Activated B cell treated with CpG ODN at 0.5 μM for 24 hours (primary cell): ENCODE measurements at regions not wholly inside any gene's neighbourhood (a gene's known extent, or its start where the extent isn't known, plus 50 kb on each side); places are given as distances from the start of the nearest gene placed in this dataset.

ENCODE experiments used
- ATAC-seq: fragments of 200-7000 bp; cut with Tn5 transposase; one replicate; pipeline ENCODE4 v1.10.0; 2021; ENCODE audit warnings: low read depth, mild to moderate bottlenecking, moderate library complexity
- CTCF ChIA-PET: fragments of 350-600 bp; sonication (Branson Sonifier 250); formaldehyde crosslinking; loops from one replicate; lab custom pipeline; 2021; ENCODE audit warnings: antibody characterized with exemption; lab: Charles Lee
- POLR2A ChIA-PET: fragments of 350-600 bp; sonication (Branson Sonifier 250); formaldehyde crosslinking; loops from one replicate; lab custom pipeline; 2021; ENCODE audit warnings: antibody characterized with exemption; lab: Charles Lee
- DNase-seq: peaks from one replicate; pipeline ENCODE4 v3.0.0; 2022
- H3K27ac Mint-ChIP-seq: one replicate; pipeline ENCODE4 v1.8.0; 2020; ENCODE audit warnings: mixed read lengths
- H3K27me3 Mint-ChIP-seq: one replicate; pipeline ENCODE4 v1.8.0; 2021; ENCODE audit warnings: mixed read lengths
- H3K36me3 Mint-ChIP-seq: one replicate; pipeline ENCODE4 v1.8.0; 2021; ENCODE audit warnings: low read depth, mixed read lengths
- H3K4me1 Mint-ChIP-seq: one replicate; pipeline ENCODE4 v1.8.0; 2021; ENCODE audit warnings: mixed read lengths
- H3K4me3 Mint-ChIP-seq: one replicate; pipeline ENCODE4 v1.8.0; 2020; ENCODE audit warnings: mild to moderate bottlenecking, mixed read lengths
- H3K9me3 Mint-ChIP-seq: one replicate; pipeline ENCODE4 v1.8.0; 2020; ENCODE audit warnings: mixed read lengths
- intact Hi-C: fragments of 100-400 bp; cut with micrococcal nuclease; formaldehyde crosslinking; loops from one replicate; pipeline ENCODE4 v1.15.1; 2024
- TF ChIP-seq, protein P1 (sequence below): fragments of 200-600 bp; IDR thresholded peaks from one replicate; pipeline ENCODE4 v1.8.0; 2022; ENCODE audit warnings: antibody characterized with exemption, mild to moderate bottlenecking

DNA sequence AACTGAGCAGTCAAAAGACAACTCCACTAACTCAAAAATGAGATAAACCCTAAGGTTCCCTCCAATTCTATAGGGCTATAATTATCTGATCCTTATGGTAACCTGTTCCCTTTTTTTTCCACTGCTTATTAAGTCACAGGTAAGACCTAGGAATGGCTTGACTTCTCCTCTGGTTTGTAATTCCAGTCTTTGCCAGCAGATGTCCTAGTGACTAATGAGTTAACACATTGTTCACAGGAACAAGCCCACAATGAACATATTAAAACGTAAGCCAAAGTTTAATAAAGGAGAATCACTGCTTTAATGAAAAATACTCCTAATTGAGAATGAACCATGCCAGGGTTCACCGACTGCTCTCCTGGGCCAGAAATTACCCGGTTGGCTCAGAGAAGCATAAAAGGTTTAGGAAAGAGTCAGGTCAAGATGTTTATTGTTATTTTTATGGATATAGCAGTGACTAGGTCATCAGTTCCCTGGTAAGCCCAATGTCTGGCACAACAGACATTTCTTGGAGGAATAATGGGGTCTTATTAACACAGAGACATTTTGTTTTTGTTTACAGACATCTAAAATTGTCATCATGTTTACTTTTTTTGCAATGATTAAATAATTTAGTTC, 120.1 kb downstream of the ELAPOR2 start:
- ATAC-seq (peak; percentile 66), DNase-seq (no peak)
- H3K36me3 Mint-ChIP-seq = no peaks in the 10 kb centered on the region
- POLR2A ChIA-PET = no interaction called here
- CTCF ChIA-PET = no interaction called here
- no peaks in the 10 kb centered on the region for H3K27me3 Mint-ChIP-seq
- TF ChIP-seq, protein P1, sequence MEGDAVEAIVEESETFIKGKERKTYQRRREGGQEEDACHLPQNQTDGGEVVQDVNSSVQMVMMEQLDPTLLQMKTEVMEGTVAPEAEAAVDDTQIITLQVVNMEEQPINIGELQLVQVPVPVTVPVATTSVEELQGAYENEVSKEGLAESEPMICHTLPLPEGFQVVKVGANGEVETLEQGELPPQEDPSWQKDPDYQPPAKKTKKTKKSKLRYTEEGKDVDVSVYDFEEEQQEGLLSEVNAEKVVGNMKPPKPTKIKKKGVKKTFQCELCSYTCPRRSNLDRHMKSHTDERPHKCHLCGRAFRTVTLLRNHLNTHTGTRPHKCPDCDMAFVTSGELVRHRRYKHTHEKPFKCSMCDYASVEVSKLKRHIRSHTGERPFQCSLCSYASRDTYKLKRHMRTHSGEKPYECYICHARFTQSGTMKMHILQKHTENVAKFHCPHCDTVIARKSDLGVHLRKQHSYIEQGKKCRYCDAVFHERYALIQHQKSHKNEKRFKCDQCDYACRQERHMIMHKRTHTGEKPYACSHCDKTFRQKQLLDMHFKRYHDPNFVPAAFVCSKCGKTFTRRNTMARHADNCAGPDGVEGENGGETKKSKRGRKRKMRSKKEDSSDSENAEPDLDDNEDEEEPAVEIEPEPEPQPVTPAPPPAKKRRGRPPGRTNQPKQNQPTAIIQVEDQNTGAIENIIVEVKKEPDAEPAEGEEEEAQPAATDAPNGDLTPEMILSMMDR = peak; percentile 35
- H3K9me3 Mint-ChIP-seq = no peaks in the 10 kb centered on the region
- no peak overlapping the region for H3K4me3 Mint-ChIP-seq
- intact Hi-C loops = loop anchor here (1.0 to 10.0 kb wide), 6 partner anchors 120 to 935 kb away; partner anchors contain the start of genes DBF4, ELAPOR2 and SLC25A40
- no peak overlapping the region for H3K27ac Mint-ChIP-seq
- no peaks in the 10 kb centered on the region for H3K4me1 Mint-ChIP-seq

DNA sequence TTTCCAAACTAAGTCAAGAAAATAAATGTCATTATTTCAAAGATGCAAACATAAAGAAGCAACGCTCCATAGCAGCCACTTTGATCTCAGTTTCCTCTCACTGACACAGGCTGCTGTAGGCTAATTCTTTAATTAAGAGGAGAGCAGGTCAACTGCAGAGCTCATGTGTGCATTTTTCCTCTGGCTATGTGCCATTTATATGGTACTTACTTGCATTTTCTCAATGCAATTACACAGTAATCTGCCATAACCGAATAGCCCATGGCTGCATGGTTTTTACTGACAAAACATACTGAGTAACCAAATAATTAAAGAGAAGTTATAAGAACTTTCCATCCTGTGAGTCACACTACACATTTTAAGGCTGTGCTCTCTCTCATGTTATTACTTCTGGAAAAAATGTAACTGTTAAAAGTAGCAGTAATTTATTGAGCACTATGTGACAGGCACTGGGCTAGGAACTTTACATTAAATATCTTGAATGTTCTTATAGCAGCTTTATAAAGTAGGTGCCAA, 122.0 kb downstream of the ELAPOR2 start:
- Mint-ChIP-seq H3K27ac (no peak overlapping the region), H3K27me3 (no peaks in the 10 kb centered on the region), H3K4me3 (no peak overlapping the region), H3K4me1 (no peaks in the 10 kb centered on the region), H3K9me3 (no peaks in the 10 kb centered on the region), H3K36me3 (no peaks in the 10 kb centered on the region)
- ChIA-PET POLR2A (no interaction called here), CTCF (interaction anchor here (1.6 kb wide), 1 partner anchor 211 kb away, joined by 6 read pairs; no protein-coding TSS in a partner anchor)
- intact Hi-C loops = loop anchor here (10.0 kb wide), 1 partner anchor 937 kb away; the partner anchor contains the start of genes DBF4 and SLC25A40
- TF ChIP-seq, protein P1 = no peak
- DNase-seq = no peak
- ATAC-seq = no peak

DNA sequence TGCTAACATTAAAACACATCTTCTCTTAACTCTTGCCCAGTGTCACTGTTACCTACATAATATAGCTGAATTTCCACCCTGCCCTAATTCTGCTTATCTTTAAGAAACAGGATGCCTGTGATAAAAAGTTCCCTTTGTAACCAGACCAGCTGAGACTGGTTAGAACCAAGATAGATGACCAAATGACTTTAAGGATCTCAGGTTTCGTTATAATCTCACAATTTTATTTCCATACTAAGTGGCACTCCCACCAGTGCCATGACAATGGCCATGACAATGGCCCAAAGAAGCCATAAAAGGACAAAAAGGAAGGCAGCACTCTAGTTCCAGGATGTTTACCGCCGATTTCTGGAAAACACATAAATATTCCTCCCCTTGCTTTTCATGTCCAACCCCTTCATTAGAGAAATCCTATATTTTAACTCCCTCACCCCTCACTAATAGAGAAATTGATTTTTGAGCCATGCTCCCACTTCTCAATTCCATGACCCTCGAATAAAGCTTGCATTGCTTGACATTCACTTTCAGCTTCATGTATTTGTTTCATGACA, 126.1 kb downstream of the ELAPOR2 start:
- ChIA-PET CTCF (interaction anchor here (1.4 kb wide), 1 partner anchor 303 kb away, joined by 6 read pairs; no protein-coding TSS in a partner anchor), POLR2A (no interaction called here)
- Mint-ChIP-seq H3K27ac (no peak overlapping the region), H3K27me3 (no peaks in the 10 kb centered on the region), H3K4me3 (no peak overlapping the region), H3K4me1 (peaks cover 7% of the 10 kb centered on the region), H3K36me3 (no peaks in the 10 kb centered on the region), H3K9me3 (no peaks in the 10 kb centered on the region)
- DNase-seq (no peak), ATAC-seq (no peak)
- intact Hi-C loops = loop anchor here (10.0 kb wide), 1 partner anchor 941 kb away; the partner anchor contains the start of genes DBF4 and SLC25A40
- TF ChIP-seq, protein P1 = no peak

DNA sequence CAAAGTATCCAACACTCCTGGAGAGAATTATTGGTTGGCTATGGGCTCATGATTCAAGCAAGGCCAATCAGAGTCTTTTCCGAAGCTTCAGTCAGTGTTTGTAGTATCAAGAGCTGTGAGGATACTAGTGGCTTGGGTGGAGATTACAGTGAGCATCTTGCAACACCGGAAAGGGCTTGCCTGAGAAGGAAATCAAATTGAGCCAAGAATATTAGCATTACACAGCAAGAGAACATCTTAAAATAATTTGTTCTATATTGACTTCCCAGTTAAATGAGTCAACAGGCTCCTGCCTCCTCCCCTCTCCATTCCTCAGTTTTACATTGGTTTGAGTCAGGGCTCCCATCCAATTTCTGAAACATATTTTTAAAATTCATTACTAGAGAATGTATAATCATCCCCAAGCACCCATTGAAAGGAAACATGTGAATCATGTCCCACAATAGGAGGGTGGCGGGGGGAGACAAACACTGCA, 127.4 kb downstream of the ELAPOR2 start:
- intact Hi-C loops = loop anchor here (10.0 kb wide), 1 partner anchor 943 kb away; the partner anchor contains the start of genes DBF4 and SLC25A40
- peaks cover 7% of the 10 kb centered on the region for H3K4me1 Mint-ChIP-seq

More for the DNA sequence above, 127.4 kb downstream of the ELAPOR2 start:
- Mint-ChIP-seq H3K4me3 (no peak overlapping the region), H3K27ac (no peak overlapping the region), H3K9me3 (no peaks in the 10 kb centered on the region), H3K27me3 (no peaks in the 10 kb centered on the region), H3K36me3 (no peaks in the 10 kb centered on the region)
- ChIA-PET CTCF (interaction anchor here (2.3 kb wide), 1 partner anchor 216 kb away, joined by 7 read pairs; no protein-coding TSS in a partner anchor), POLR2A (interaction anchor here (0.6 kb wide), 1 partner anchor 498 kb away, joined by 4 read pairs; no protein-coding TSS in a partner anchor)
- ATAC-seq (no peak), DNase-seq (no peak)
- TF ChIP-seq, protein P1 = no peak
